PC-3 (cell line): ENCODE measurements at regions not wholly inside any gene's neighbourhood (a gene's known extent, or its start where the extent isn't known, plus 50 kb on each side); places are given as distances from the start of the nearest gene placed in this dataset.

Experiments used
- ATAC-seq: fragments of 200-7000 bp; cut with Tn5 transposase; 2 replicates; pipeline ENCODE4 v1.9.1; 2020; ENCODE audit warnings: mild to moderate bottlenecking, moderate library complexity
- BruUV-seq: library from RNA; stranded (reverse); fragments of 400-500 nt; replicated peaks from 2 replicates; lab custom pipeline; 2021; lab: Mats Ljungman, UMichigan
- CTCF ChIA-PET: fragments of 300-600 bp; sonication (Branson Sonifier 250); formaldehyde crosslinking; loops from one replicate; lab custom pipeline; 2022; ENCODE audit warnings: antibody characterized with exemption; lab: Charles Lee
- POLR2A ChIA-PET: fragments of 300-600 bp; sonication (Branson Sonifier 250); formaldehyde crosslinking; loops from one replicate; lab custom pipeline; 2022; ENCODE audit warnings: antibody characterized with exemption; ENCODE audit not compliant: unreplicated experiment; lab: Charles Lee
- DNase-seq: peaks from one replicate; pipeline ENCODE4 v3.0.0-alpha.2; 2015
- H2AFZ ChIP-seq: fragments of 300-600 bp; sonication (generic); 2 replicates; pipeline ENCODE4 v1.6.0; 2016; ENCODE audit warnings: antibody characterized with exemption, low read length
- H3F3A ChIP-seq: fragments of 300-600 bp; sonication (generic); one replicate; pipeline ENCODE4 v1.6.0; 2017; ENCODE audit warnings: antibody characterized with exemption, low read length, control low read depth, mild to moderate bottlenecking; ENCODE audit not compliant: unreplicated experiment
- H3K27ac ChIP-seq: fragments of 300-600 bp; sonication (generic); 2 replicates; pipeline ENCODE4 v1.5.1; 2016; ENCODE audit warnings: mild to moderate bottlenecking, low read length
- H3K27me3 ChIP-seq: fragments of 300-600 bp; sonication (generic); 2 replicates; pipeline ENCODE4 v1.6.1; 2016; ENCODE audit warnings: low read length, mixed read lengths
- H3K36me3 ChIP-seq: fragments of 300-600 bp; sonication (generic); 2 replicates; pipeline ENCODE4 v1.6.1; 2016; ENCODE audit warnings: low read depth, mixed run types, low read length, mixed read lengths
- H3K4me1 ChIP-seq: fragments of 300-600 bp; sonication (generic); 2 replicates; pipeline ENCODE4 v1.5.1; 2016; ENCODE audit warnings: low read length; ENCODE audit not compliant: insufficient read depth
- H3K4me2 ChIP-seq: fragments of 300-600 bp; sonication (generic); 2 replicates; pipeline ENCODE4 v1.6.0; 2016; ENCODE audit warnings: low read length
- H3K4me3 ChIP-seq: fragments of 300-600 bp; sonication (generic); 2 replicates; pipeline ENCODE4 v1.5.1; 2016; ENCODE audit warnings: mild to moderate bottlenecking, low read length, mixed read lengths
- H3K79me2 ChIP-seq: fragments of 300-600 bp; sonication (generic); 2 replicates; pipeline ENCODE4 v1.6.1; 2017; ENCODE audit warnings: low read length, mixed read lengths
- H3K9ac ChIP-seq: fragments of 300-600 bp; sonication (generic); 2 replicates; pipeline ENCODE4 v1.6.0; 2016; ENCODE audit warnings: mild to moderate bottlenecking, low read length
- H3K9me2 ChIP-seq: fragments of 300-600 bp; sonication (generic); replicated peaks from 2 replicates; pipeline ENCODE4 v1.6.1; 2016; ENCODE audit warnings: mixed run types, low read length, mixed read lengths
- H3K9me3 ChIP-seq: fragments of 300-600 bp; sonication (generic); 2 replicates; pipeline ENCODE4 v1.6.1; 2016; ENCODE audit warnings: low read length, mixed read lengths
- H4K20me1 ChIP-seq: fragments of 300-600 bp; sonication (generic); 2 replicates; pipeline ENCODE4 v1.6.1; 2016; ENCODE audit warnings: low read length, mixed read lengths
- CTCF ChIP-seq: fragments of 300-600 bp; sonication (generic); conservative IDR thresholded peaks from 2 replicates; pipeline ENCODE4 v1.5.1; 2017; ENCODE audit warnings: antibody characterized with exemption, low read depth, mild to moderate bottlenecking, low read length
- EZH2 ChIP-seq: fragments of 300-600 bp; sonication (generic); IDR thresholded peaks from one replicate; pipeline ENCODE4 v1.6.1; 2017; ENCODE audit warnings: antibody characterized with exemption, mild to moderate bottlenecking, low read length; ENCODE audit not compliant: unreplicated experiment
- EZH2phosphoT487 ChIP-seq: fragments of 300-600 bp; sonication (generic); IDR thresholded peaks from 2 replicates; pipeline ENCODE4 v1.6.1; 2018; ENCODE audit warnings: mild to moderate bottlenecking, antibody characterized with exemption, low read length, borderline replicate concordance
- intact Hi-C: fragments of 100-400 bp; cut with micrococcal nuclease; formaldehyde crosslinking; loops from 2 replicates; pipeline ENCODE4 v1.9.0; 2023

GRCh38 chr3:187873843-187874242, 128.6 kb upstream of the BCL6 start:
- Histone ChIP-seq H4K20me1 (no peaks in the 10 kb centered on the region), H3K9ac (no peak overlapping the region), H3F3A (no peaks in the 10 kb centered on the region), H3K27me3 (no peaks in the 10 kb centered on the region), H2AFZ (no peak overlapping the region), H3K4me1 (peaks cover 18% of the 10 kb centered on the region), H3K9me3 (no peaks in the 10 kb centered on the region), H3K9me2 (no peaks in the 10 kb centered on the region), H3K4me2 (no peak overlapping the region), H3K27ac (no peak overlapping the region), H3K79me2 (no peaks in the 10 kb centered on the region), H3K36me3 (no peaks in the 10 kb centered on the region), H3K4me3 (no peak overlapping the region)
- CTCF ChIA-PET, result no interaction called here
- no peak for TF ChIP-seq CTCF
- no peak for TF ChIP-seq EZH2phosphoT487
- no peak for TF ChIP-seq EZH2
- no TSS peak for BruUV-seq
- no peak for ATAC-seq
- no peak for DNase-seq
- intact Hi-C loops, result no loop called here
- POLR2A ChIA-PET, result no interaction called here

DNA sequence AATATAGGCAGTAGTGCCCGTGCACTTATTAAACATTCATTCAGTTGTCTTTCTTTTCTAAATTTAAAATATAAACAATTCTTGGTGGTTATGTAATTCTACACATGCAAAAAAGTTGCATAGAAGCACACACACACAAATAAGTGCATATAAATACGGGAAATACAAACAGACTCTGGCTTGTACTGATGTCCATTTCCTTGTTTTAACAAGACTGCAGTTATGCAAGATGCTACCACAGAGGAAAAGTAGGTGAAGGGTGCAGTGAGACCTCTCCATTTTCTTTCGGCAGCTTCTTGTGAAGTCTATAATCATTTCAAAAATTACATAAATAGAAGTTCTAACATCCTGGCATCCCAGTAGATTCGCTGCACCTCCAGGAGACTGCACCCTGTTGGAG, 130.6 kb upstream of the BCL6 start:
- Histone ChIP-seq H4K20me1 (no peaks in the 10 kb centered on the region), H3K27ac (no peak overlapping the region), H3K4me2 (no peak overlapping the region), H3K4me3 (no peak overlapping the region), H3K27me3 (no peaks in the 10 kb centered on the region), H3K9ac (no peak overlapping the region), H3K9me2 (no peaks in the 10 kb centered on the region), H3K79me2 (no peaks in the 10 kb centered on the region), H3K36me3 (no peaks in the 10 kb centered on the region), H2AFZ (no peak overlapping the region; the same call in 1 of the 2 replicates), H3F3A (no peaks in the 10 kb centered on the region), H3K9me3 (no peaks in the 10 kb centered on the region), H3K4me1 (peaks cover 38% of the 10 kb centered on the region)
- intact Hi-C loops, result no loop called here
- TF ChIP-seq EZH2phosphoT487 (no peak), CTCF (no peak), EZH2 (no peak)
- no peak for DNase-seq
- BruUV-seq, result no TSS peak
- POLR2A ChIA-PET, result no interaction called here
- no peak for ATAC-seq
- CTCF ChIA-PET, result no interaction called here

GRCh38 chr3:187878772-187879518, 133.7 kb upstream of the BCL6 start:
- peak overlapping the region; percentile 80 for H3K4me2 ChIP-seq
- no peaks in the 10 kb centered on the region for H3K79me2 ChIP-seq
- H4K20me1 ChIP-seq, result no peaks in the 10 kb centered on the region
- no peaks in the 10 kb centered on the region for H3K9me2 ChIP-seq
- peak overlapping the region; percentile 56 for H3K27ac ChIP-seq
- intact Hi-C loops, result loop anchor here (1.0 to 2.0 kb wide), 3 partner anchors 34 to 128 kb away; no protein-coding TSS in a partner anchor
- DNase-seq, result peak; percentile 87
- peak; percentile 89 for ATAC-seq
- TF ChIP-seq EZH2phosphoT487 (no peak), EZH2 (no peak), CTCF (no peak)
- H2AFZ ChIP-seq, result peak overlapping the region; percentile 69
- BruUV-seq, result TSS peak; percentile 30
- no peaks in the 10 kb centered on the region for H3F3A ChIP-seq
- H3K36me3 ChIP-seq, result no peaks in the 10 kb centered on the region
- peak overlapping the region; percentile 54 for H3K4me3 ChIP-seq
- H3K9me3 ChIP-seq, result no peaks in the 10 kb centered on the region
- CTCF ChIA-PET, result interaction anchor here (0.6 kb wide), 2 partner anchors 136 to 1075 kb away, joined by 3 to 4 read pairs; no protein-coding TSS in a partner anchor
- POLR2A ChIA-PET, result interaction anchor here (0.6 kb wide), 2 partner anchors 282 to 387 kb away, joined by 3 read pairs; no protein-coding TSS in a partner anchor
- no peak overlapping the region for H3K9ac ChIP-seq
- H3K4me1 ChIP-seq, result peaks cover 40% of the 10 kb centered on the region
- no peaks in the 10 kb centered on the region for H3K27me3 ChIP-seq
